C1 segment of cervical spinal cord (tissue), 14 donors: ENCODE measurements at regions not wholly inside any gene's neighbourhood (a gene's known extent, or its start where the extent isn't known, plus 50 kb on each side); places are given as distances from the start of the nearest gene placed in this dataset.
"Not testable (repeated sequence)": the region's sequence is repeated elsewhere in the genome, so short reads cannot be mapped to it uniquely, and the experiment has no call there.

ENCODE experiments used
- DNase-seq, 14 donors: peaks; one replicate each; lab custom pipeline; 2025; lab: John Stamatoyannopoulos, UW

- DNase-seq = no peak
Observed at GRCh38 chr9:25048098-25048724, 502.5 kb upstream of the IZUMO3 start.

- not testable (repeated sequence) for DNase-seq
Observed at GRCh38 chr9:25045469-25045868, 499.8 kb upstream of the IZUMO3 start.

GRCh38 chr9:25029743-25030142, 484.0 kb upstream of the IZUMO3 start:
- no peak for DNase-seq

GRCh38 chr9:25025686-25026085, 480.0 kb upstream of the IZUMO3 start:
- no peak for DNase-seq

- no peak for DNase-seq
Observed at GRCh38 chr9:25025156-25025555, 479.5 kb upstream of the IZUMO3 start.

GRCh38 chr9:25017779-25018178, 472.1 kb upstream of the IZUMO3 start:
- DNase-seq = no peak

- no peak for DNase-seq
Observed at GRCh38 chr9:25010027-25010662, 464.4 kb upstream of the IZUMO3 start.

- no peak for DNase-seq
Observed at GRCh38 chr9:25003686-25004085, 458.0 kb upstream of the IZUMO3 start.

- no peak for DNase-seq
Observed at GRCh38 chr9:24986331-24986730, 440.6 kb upstream of the IZUMO3 start.

- not testable (repeated sequence) for DNase-seq
Observed at GRCh38 chr9:24970780-24971179, 425.1 kb upstream of the IZUMO3 start.

- no peak for DNase-seq
Observed at GRCh38 chr9:24961762-24962161, 416.1 kb upstream of the IZUMO3 start.

GRCh38 chr9:24953070-24953469, 407.4 kb upstream of the IZUMO3 start:
- no peak for DNase-seq

GRCh38 chr9:24939109-24939850, 393.6 kb upstream of the IZUMO3 start:
- peak in 1 of 14 donors; percentile 17 for DNase-seq

GRCh38 chr9:24936117-24936516, 390.4 kb upstream of the IZUMO3 start:
- DNase-seq = no peak

GRCh38 chr9:24932785-24933184, 387.1 kb upstream of the IZUMO3 start:
- no peak for DNase-seq

GRCh38 chr9:24931894-24932293, 386.2 kb upstream of the IZUMO3 start:
- DNase-seq = no peak

- DNase-seq = no peak
Observed at GRCh38 chr9:24912767-24913166, 367.1 kb upstream of the IZUMO3 start.

- no peak for DNase-seq
Observed at GRCh38 chr9:24901319-24901718, 355.6 kb upstream of the IZUMO3 start.

- no peak for DNase-seq
Observed at GRCh38 chr9:24900179-24900578, 354.5 kb upstream of the IZUMO3 start.

GRCh38 chr9:24899463-24899862, 353.8 kb upstream of the IZUMO3 start:
- no peak for DNase-seq

- no peak for DNase-seq
Observed at GRCh38 chr9:24897826-24898225, 352.1 kb upstream of the IZUMO3 start.

- DNase-seq = no peak
Observed at GRCh38 chr9:24881361-24881760, 335.7 kb upstream of the IZUMO3 start.

- no peak for DNase-seq
Observed at GRCh38 chr9:24879591-24879990, 333.9 kb upstream of the IZUMO3 start.
